GM12878 (cell line): ENCODE measurements at regions not wholly inside any gene's neighbourhood (a gene's known extent, or its start where the extent isn't known, plus 50 kb on each side); places are given as distances from the start of the nearest gene placed in this dataset.

Experiments
- ATF2 ChIP-seq: IDR thresholded peaks from 2 replicates; pipeline ENCODE4 v1.6.1; 2012; ENCODE audit warnings: low read length, inconsistent platforms
- BMI1 ChIP-seq: fragments of 450-650 bp; IDR thresholded peaks from 2 replicates; pipeline ENCODE4 v1.6.1; 2016; ENCODE audit warnings: mild to moderate bottlenecking, moderate library complexity, borderline replicate concordance
- CHD2 ChIP-seq: IDR thresholded peaks from 2 replicates; pipeline ENCODE4 v1.6.1; 2011; ENCODE audit warnings: low read depth, low read length, improper control_type of control experiment, borderline replicate concordance
- CHD4 ChIP-seq: fragments of 200-600 bp; sonication (generic); IDR thresholded peaks from 2 replicates; pipeline ENCODE4 v1.6.1; 2016; ENCODE audit warnings: mild to moderate bottlenecking
- EGR1 ChIP-seq, 2 experiments: IDR thresholded peaks; 1 replicate in 1 of 2; 2 replicates in 1 of 2; pipeline ENCODE4 v1.6.1; 2011 to 2012; ENCODE audit warnings: low read depth in 2 of 2, low read length in 2 of 2, borderline replicate concordance in 1 of 2, mild to moderate bottlenecking in 1 of 2, moderate library complexity in 1 of 2
- FOS ChIP-seq: IDR thresholded peaks from 3 replicates; pipeline ENCODE4 v1.6.1; 2011; ENCODE audit warnings: borderline replicate concordance; ENCODE audit not compliant: insufficient read length; ENCODE audit errors: extremely low read depth
- HDAC6 ChIP-seq: fragments of 200-600 bp; sonication (generic); IDR thresholded peaks from one replicate; pipeline ENCODE4 v1.8.0; 2017; ENCODE audit warnings: antibody characterized with exemption; ENCODE audit not compliant: unreplicated experiment
- JUND ChIP-seq: IDR thresholded peaks from 2 replicates; pipeline ENCODE4 v1.6.1; 2012; ENCODE audit warnings: low read depth, mild to moderate bottlenecking, low read length, improper control_type of control experiment, moderate library complexity
- KLF5 ChIP-seq: fragments of 450-650 bp; IDR thresholded peaks from 2 replicates; pipeline ENCODE4 v1.6.1; 2014; ENCODE audit warnings: mild to moderate bottlenecking; ENCODE audit not compliant: partially characterized antibody
- LARP7 ChIP-seq: fragments of 450-650 bp; IDR thresholded peaks from 2 replicates; pipeline ENCODE4 v1.6.1; 2017; ENCODE audit warnings: mild to moderate bottlenecking
- MXI1 ChIP-seq: fragments of 150-350 bp; IDR thresholded peaks from 2 replicates; pipeline ENCODE4 v1.6.1; 2011; ENCODE audit warnings: low read depth, mild to moderate bottlenecking, inconsistent platforms, low read length, improper control_type of control experiment
- NFYB ChIP-seq: IDR thresholded peaks from 2 replicates; pipeline ENCODE4 v1.6.1; 2011; ENCODE audit warnings: low read depth, mild to moderate bottlenecking, low read length, improper control_type of control experiment, moderate library complexity; ENCODE audit not compliant: insufficient read depth
- PAX5 ChIP-seq: IDR thresholded peaks from 2 replicates; pipeline ENCODE4 v1.6.1; 2011; ENCODE audit warnings: low read depth, low read length, borderline replicate concordance
- PBX3 ChIP-seq: IDR thresholded peaks from 2 replicates; pipeline ENCODE4 v1.6.1; 2011; ENCODE audit warnings: mild to moderate bottlenecking, low read depth, low read length, moderate library complexity; ENCODE audit not compliant: insufficient replicate concordance
- PRDM15 ChIP-seq: fragments of 450-650 bp; formaldehyde crosslinking; IDR thresholded peaks from 2 replicates; pipeline ENCODE4 v1.4.0; 2020; ENCODE audit warnings: mild to moderate bottlenecking, moderate library complexity
- RAD51 ChIP-seq: fragments of 450-650 bp; IDR thresholded peaks from 2 replicates; pipeline ENCODE4 v1.6.1; 2016; ENCODE audit warnings: moderate library complexity, mild to moderate bottlenecking, inconsistent platforms
- RELB ChIP-seq: fragments of 450-650 bp; IDR thresholded peaks from 2 replicates; pipeline ENCODE4 v1.6.1; 2017; ENCODE audit warnings: low read depth, mild to moderate bottlenecking, moderate library complexity
- TCF3 ChIP-seq: IDR thresholded peaks from 2 replicates; pipeline ENCODE4 v1.6.1; 2012; ENCODE audit warnings: low read depth, mild to moderate bottlenecking, low read length, borderline replicate concordance; ENCODE audit not compliant: insufficient read depth
- ZNF24 ChIP-seq: fragments of 450-650 bp; IDR thresholded peaks from 2 replicates; pipeline ENCODE4 v1.6.1; 2017; ENCODE audit warnings: antibody characterized with exemption, mild to moderate bottlenecking
- ZNF384 ChIP-seq: IDR thresholded peaks from 2 replicates; pipeline ENCODE4 v1.6.1; 2012; ENCODE audit warnings: low read depth, mild to moderate bottlenecking, low read length, improper control_type of control experiment, borderline replicate concordance
- ZSCAN29 ChIP-seq: fragments of 450-650 bp; IDR thresholded peaks from 2 replicates; pipeline ENCODE4 v1.6.1; 2017; ENCODE audit warnings: mild to moderate bottlenecking, moderate library complexity

GRCh38 chr5:89301321-89302025 lies 418.5 kb upstream of the MEF2C start (continued):
- TF ChIP-seq PRDM15 (no peak), NFYB (no peak), ZNF384 (no peak), ZSCAN29 (0 out of 2 replicates have a peak, but pooled peaks have one; percentile 40), CHD2 (peak; percentile 60; the same call in 1 of the 2 replicates), LARP7 (no peak), JUND (peak; percentile 77; the same call in 1 of the 2 replicates), HDAC6 (no peak), TCF3 (peak; percentile 97), PAX5 (peak; percentile 51; the same call in 1 of the 2 replicates), RELB (peak; percentile 61; the same call in 1 of the 2 replicates), CHD4 (no peak), RAD51 (no peak), ATF2 (peak; percentile 92), PBX3 (no peak), KLF5 (peak; percentile 47), ZNF24 (peak; percentile 23; the same call in 1 of the 2 replicates), EGR1 (IDR thresholded peaks at IDR 0.05; ENCODE audit: borderline replicate concordance in 1 of 2, low read depth in 2 of 2, low read length in 2 of 2) (no peak), FOS (no peak), MXI1 (no peak), BMI1 (peak; percentile 43; the same call in 1 of the 2 replicates)
